ENCODE measurements at regions not wholly inside any gene's neighbourhood (a gene's known extent, or its start where the extent isn't known, plus 50 kb on each side); places are given as distances from the start of the nearest gene placed in this dataset.

- WGBS, 2 donors, result 58 to 70% methylated on average over 3 of the region's 3 CpGs
- Histone ChIP-seq H3K4me3 (no peak overlapping the region), H3K27ac (no peak overlapping the region), H3K36me3 (no peaks in the 10 kb centered on the region), H3K27me3 (peaks cover 0 to 4% (median 0%) of the 10 kb centered on the region in 4 donors), H3K9me3 (no peaks in the 10 kb centered on the region), H3K4me1 (peaks cover 10 to 11% (median 10%) of the 10 kb centered on the region in 3 donors)
- TF ChIP-seq CTCF (IDR thresholded peaks at IDR 0.05), result no peak
- ATAC-seq (no peak), DNase-seq (no peak), FAIRE-seq (no peak)
- intact Hi-C loops (cut with DNase I), result no loop called here
Measured at GRCh38 chrX:43592597-43592996, 63.5 kb upstream of the MAOA start.

GRCh38 chrX:43595931-43596330 lies 60.2 kb upstream of the MAOA start:
- no peak for TF ChIP-seq CTCF (IDR thresholded peaks at IDR 0.05)
- no peaks in the 10 kb centered on the region for H3K27me3 ChIP-seq
- no peaks in the 10 kb centered on the region for H3K9me3 ChIP-seq
- no peak for FAIRE-seq
- no peak overlapping the region for H3K4me3 ChIP-seq
- no peaks in the 10 kb centered on the region for H3K36me3 ChIP-seq
- no peak for DNase-seq
- no peak overlapping the region for H3K27ac ChIP-seq
- no peak for ATAC-seq
- intact Hi-C loops (cut with DNase I), result no loop called here
- H3K4me1 ChIP-seq, result peaks cover under 1 to 1% (median under 1%) of the 10 kb centered on the region in 3 donors

- Histone ChIP-seq H3K4me3 (no peak overlapping the region), H3K27me3 (no peaks in the 10 kb centered on the region), H3K9me3 (no peaks in the 10 kb centered on the region), H3K36me3 (no peaks in the 10 kb centered on the region), H3K27ac (no peak overlapping the region), H3K4me1 (no peaks in the 10 kb centered on the region)
- ATAC-seq (no peak), FAIRE-seq (no peak), DNase-seq (no peak)
- no peak for TF ChIP-seq CTCF (IDR thresholded peaks at IDR 0.05)
- intact Hi-C loops (cut with DNase I), result no loop called here
Measured at GRCh38 chrX:43604753-43605152, 51.3 kb upstream of the MAOA start.

- ATAC-seq (no peak), FAIRE-seq (no peak)
Measured at GRCh38 chrX:43605351-43605750, 50.7 kb upstream of the MAOA start.

More at GRCh38 chrX:43605351-43605750, 50.7 kb upstream of the MAOA start:
- H3K27me3 ChIP-seq, result no peaks in the 10 kb centered on the region
- no peaks in the 10 kb centered on the region for H3K36me3 ChIP-seq
- no peak for TF ChIP-seq CTCF (IDR thresholded peaks at IDR 0.05)
- H3K4me3 ChIP-seq, result no peak overlapping the region
- H3K9me3 ChIP-seq, result no peaks in the 10 kb centered on the region
- no peak overlapping the region for H3K27ac ChIP-seq
- no peaks in the 10 kb centered on the region for H3K4me1 ChIP-seq
- intact Hi-C loops (cut with DNase I), result no loop called here
- no peak for DNase-seq
- 71 to 73% methylated on average over 4 of the region's 4 CpGs for WGBS, 2 donors
